ENCODE measurements at regions not wholly inside any gene's neighbourhood (a gene's known extent, or its start where the extent isn't known, plus 50 kb on each side); places are given as distances from the start of the nearest gene placed in this dataset.

DNA sequence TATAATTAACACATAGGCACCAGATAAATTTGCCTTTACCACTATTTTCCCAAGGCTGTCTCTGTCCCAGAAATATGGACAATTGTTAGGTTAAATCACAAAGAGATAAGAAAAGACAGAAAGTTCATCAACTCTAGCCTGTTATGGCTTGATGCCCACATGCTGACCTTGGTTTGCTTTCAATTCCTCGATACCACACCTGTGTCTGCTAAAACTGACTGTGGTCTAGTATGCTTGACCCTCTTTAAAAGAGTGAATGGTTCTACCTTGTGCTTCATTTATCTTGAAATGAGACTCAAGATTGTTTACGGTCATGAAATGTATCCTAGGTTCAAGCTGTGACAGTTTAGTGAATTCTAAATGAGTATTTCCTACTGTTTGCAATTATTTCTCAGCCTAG, 909.0 kb upstream of the LRRTM1 start:
- no TSS peak for BruUV-seq (replicated peaks)
- no peak for TF ChIP-seq SIN3A (IDR thresholded peaks at IDR 0.05; ENCODE audit: borderline replicate concordance, insufficient read depth, low read depth, low read length)
- no peak for TF ChIP-seq TCF7L2 (IDR thresholded peaks at IDR 0.05; ENCODE audit: low read depth, low read length)
- TF ChIP-seq, protein P1, sequence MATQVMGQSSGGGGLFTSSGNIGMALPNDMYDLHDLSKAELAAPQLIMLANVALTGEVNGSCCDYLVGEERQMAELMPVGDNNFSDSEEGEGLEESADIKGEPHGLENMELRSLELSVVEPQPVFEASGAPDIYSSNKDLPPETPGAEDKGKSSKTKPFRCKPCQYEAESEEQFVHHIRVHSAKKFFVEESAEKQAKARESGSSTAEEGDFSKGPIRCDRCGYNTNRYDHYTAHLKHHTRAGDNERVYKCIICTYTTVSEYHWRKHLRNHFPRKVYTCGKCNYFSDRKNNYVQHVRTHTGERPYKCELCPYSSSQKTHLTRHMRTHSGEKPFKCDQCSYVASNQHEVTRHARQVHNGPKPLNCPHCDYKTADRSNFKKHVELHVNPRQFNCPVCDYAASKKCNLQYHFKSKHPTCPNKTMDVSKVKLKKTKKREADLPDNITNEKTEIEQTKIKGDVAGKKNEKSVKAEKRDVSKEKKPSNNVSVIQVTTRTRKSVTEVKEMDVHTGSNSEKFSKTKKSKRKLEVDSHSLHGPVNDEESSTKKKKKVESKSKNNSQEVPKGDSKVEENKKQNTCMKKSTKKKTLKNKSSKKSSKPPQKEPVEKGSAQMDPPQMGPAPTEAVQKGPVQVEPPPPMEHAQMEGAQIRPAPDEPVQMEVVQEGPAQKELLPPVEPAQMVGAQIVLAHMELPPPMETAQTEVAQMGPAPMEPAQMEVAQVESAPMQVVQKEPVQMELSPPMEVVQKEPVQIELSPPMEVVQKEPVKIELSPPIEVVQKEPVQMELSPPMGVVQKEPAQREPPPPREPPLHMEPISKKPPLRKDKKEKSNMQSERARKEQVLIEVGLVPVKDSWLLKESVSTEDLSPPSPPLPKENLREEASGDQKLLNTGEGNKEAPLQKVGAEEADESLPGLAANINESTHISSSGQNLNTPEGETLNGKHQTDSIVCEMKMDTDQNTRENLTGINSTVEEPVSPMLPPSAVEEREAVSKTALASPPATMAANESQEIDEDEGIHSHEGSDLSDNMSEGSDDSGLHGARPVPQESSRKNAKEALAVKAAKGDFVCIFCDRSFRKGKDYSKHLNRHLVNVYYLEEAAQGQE (IDR thresholded peaks at IDR 0.05; ENCODE audit: insufficient read depth in 1 of 2, low read depth in 2 of 2, low read length in 1 of 2) = no peak
- no peak for TF ChIP-seq CTCF (IDR thresholded peaks at IDR 0.05)
- TF ChIP-seq POLR2AphosphoS5 (IDR thresholded peaks at IDR 0.05; ENCODE audit: low read depth, low read length) = no peak
- Histone ChIP-seq H3K4me3 (ENCODE audit: low read depth in 2 of 2, low read length in 2 of 2) (no peak overlapping the region), H3K9me3 (ENCODE audit: control insufficient read depth, insufficient read depth, low read depth, low read length) (no peaks in the 10 kb centered on the region), H3K27ac (ENCODE audit: low read length) (no peak overlapping the region), H3K27me3 (ENCODE audit: control insufficient read depth, insufficient read depth, low read length) (no peaks in the 10 kb centered on the region), H3K4me1 (ENCODE audit: control insufficient read depth, insufficient read depth, low read length) (no peaks in the 10 kb centered on the region), H3K36me3 (ENCODE audit: control insufficient read depth, insufficient read depth, low read length) (no peaks in the 10 kb centered on the region; the same call in 1 of the 2 replicates)
- intact Hi-C loops (cut with micrococcal nuclease; ENCODE audit: unreplicated experiment) = no loop called here
- DNase-seq (ENCODE audit: low read depth, low spot score) (no peak), ATAC-seq (no peak)
- ChIA-PET CTCF (no interaction called here), POLR2A (no interaction called here)
- in situ Hi-C loops (cut with HindIII; ENCODE audit: low pct_unique_long_range_greater_than_20kb, low sequenced_read_pairs) = no loop called here

DNA sequence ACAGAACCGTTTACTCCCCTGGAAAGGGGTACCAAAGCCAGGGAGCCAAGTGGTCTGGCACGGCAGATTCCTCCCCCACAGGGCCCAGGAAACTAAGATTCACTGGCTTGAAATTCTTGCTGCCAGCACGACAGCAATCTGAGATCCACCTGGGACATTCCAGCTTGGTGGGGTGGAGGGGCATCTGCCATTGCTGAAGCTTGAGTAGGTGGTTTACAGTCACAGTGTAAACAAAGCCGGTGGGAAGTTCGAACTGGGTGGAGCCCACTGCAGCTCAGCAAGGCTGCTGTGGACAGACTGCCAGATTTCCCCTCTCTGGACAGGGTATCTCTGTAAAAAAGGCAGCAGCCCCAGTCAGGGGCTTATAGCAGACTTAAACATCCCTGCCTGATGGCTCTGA, 901.7 kb upstream of the LRRTM1 start:
- BruUV-seq (replicated peaks) = no TSS peak

More for the DNA sequence above, 901.7 kb upstream of the LRRTM1 start:
- H3K9me3 ChIP-seq (ENCODE audit: control insufficient read depth, insufficient read depth, low read depth, low read length) = no peaks in the 10 kb centered on the region
- DNase-seq (ENCODE audit: low read depth, low spot score) (no peak), ATAC-seq (no peak)
- in situ Hi-C loops (cut with HindIII; ENCODE audit: low pct_unique_long_range_greater_than_20kb, low sequenced_read_pairs) (no loop called here), intact Hi-C loops (cut with micrococcal nuclease; ENCODE audit: unreplicated experiment) (no loop called here)
- H3K4me3 ChIP-seq (ENCODE audit: low read depth in 2 of 2, low read length in 2 of 2) = no peak overlapping the region
- H3K36me3 ChIP-seq (ENCODE audit: control insufficient read depth, insufficient read depth, low read length) = no peaks in the 10 kb centered on the region
- no peak overlapping the region for H3K27ac ChIP-seq (ENCODE audit: low read length)
- POLR2A ChIA-PET = no interaction called here
- H3K4me1 ChIP-seq (ENCODE audit: control insufficient read depth, insufficient read depth, low read length) = no peaks in the 10 kb centered on the region
- H3K27me3 ChIP-seq (ENCODE audit: control insufficient read depth, insufficient read depth, low read length) = no peaks in the 10 kb centered on the region
- TF ChIP-seq, protein P1 (IDR thresholded peaks at IDR 0.05; ENCODE audit: insufficient read depth in 1 of 2, low read depth in 2 of 2, low read length in 1 of 2) = no peak
- TF ChIP-seq TCF7L2 (IDR thresholded peaks at IDR 0.05; ENCODE audit: low read depth, low read length) (no peak), POLR2AphosphoS5 (IDR thresholded peaks at IDR 0.05; ENCODE audit: low read depth, low read length) (no peak), CTCF (IDR thresholded peaks at IDR 0.05) (no peak)
- CTCF ChIA-PET = no interaction called here

Data from Panc1 (cell line).